ENCODE measurements at regions not wholly inside any gene's neighbourhood (a gene's known extent, or its start where the extent isn't known, plus 50 kb on each side); places are given as distances from the start of the nearest gene placed in this dataset.
A peak's percentile ranks its signal among the peaks of the same experiment; 100 is the strongest.

GRCh38 chr9:115378241-115378640, 260.3 kb upstream of the TNC start:
- no peak for TF ChIP-seq CTCF (IDR thresholded peaks at IDR 0.05; ENCODE audit: control insufficient read depth, insufficient read depth, low read depth, low read length, missing control alignments)
- DNase-seq (ENCODE audit: low read depth) = peak; percentile 35

GRCh38 chr9:115378758-115379157, 260.8 kb upstream of the TNC start:
- no peak overlapping the region for H3K4me3 ChIP-seq (ENCODE audit: control insufficient read depth, low read depth, low read length)
- no peak for TF ChIP-seq CTCF (IDR thresholded peaks at IDR 0.05; ENCODE audit: control insufficient read depth, insufficient read depth, low read depth, low read length, missing control alignments)
- DNase-seq (ENCODE audit: low read depth) = no peak

More at GRCh38 chr9:115378241-115378640, 260.3 kb upstream of the TNC start:
- no peak overlapping the region for H3K4me3 ChIP-seq (ENCODE audit: control insufficient read depth, low read depth, low read length)

GRCh38 chr9:115379719-115380118, 261.8 kb upstream of the TNC start:
- TF ChIP-seq CTCF (IDR thresholded peaks at IDR 0.05; ENCODE audit: control insufficient read depth, insufficient read depth, low read depth, low read length, missing control alignments) = no peak
- no peak for DNase-seq (ENCODE audit: low read depth)
- H3K4me3 ChIP-seq (ENCODE audit: control insufficient read depth, low read depth, low read length) = no peak overlapping the region

GRCh38 chr9:115382865-115383264, 264.9 kb upstream of the TNC start:
- DNase-seq (ENCODE audit: low read depth) = no peak
- H3K4me3 ChIP-seq (ENCODE audit: control insufficient read depth, low read depth, low read length) = no peak overlapping the region
- no peak for TF ChIP-seq CTCF (IDR thresholded peaks at IDR 0.05; ENCODE audit: control insufficient read depth, insufficient read depth, low read depth, low read length, missing control alignments)

GRCh38 chr9:115385383-115386122, 267.6 kb upstream of the TNC start:
- no peak for TF ChIP-seq CTCF (IDR thresholded peaks at IDR 0.05; ENCODE audit: control insufficient read depth, insufficient read depth, low read depth, low read length, missing control alignments)
- no peak for DNase-seq (ENCODE audit: low read depth)
- H3K4me3 ChIP-seq (ENCODE audit: control insufficient read depth, low read depth, low read length) = no peak overlapping the region

- no peak overlapping the region for H3K4me3 ChIP-seq (ENCODE audit: control insufficient read depth, low read depth, low read length)
- DNase-seq (ENCODE audit: low read depth) = no peak
- TF ChIP-seq CTCF (IDR thresholded peaks at IDR 0.05; ENCODE audit: control insufficient read depth, insufficient read depth, low read depth, low read length, missing control alignments) = no peak
These were observed 269.2 kb upstream of the TNC start for GRCh38 chr9:115386963-115387770.

Measured in AG09309 (cell line).